GM21526 (cell line): ENCODE measurements at regions not wholly inside any gene's neighbourhood (a gene's known extent, or its start where the extent isn't known, plus 50 kb on each side); places are given as distances from the start of the nearest gene placed in this dataset.
"Not testable (repeated sequence)": the region's sequence is repeated elsewhere in the genome, so short reads cannot be mapped to it uniquely, and the experiment has no call there.

Source experiments
- ATAC-seq: cut with Tn5 transposase; IDR thresholded peaks from one replicate; pipeline ENCODE4 v1.9.1; 2021; ENCODE audit warnings: moderate library complexity; ENCODE audit not compliant: unreplicated experiment, low FRiP score

- ATAC-seq: not testable (repeated sequence)
Observed at GRCh38 chr1:843946-844345, 79.8 kb upstream of the SAMD11 start.

- no peak for ATAC-seq
Observed at GRCh38 chr1:844472-845026, 79.2 kb upstream of the SAMD11 start.

GRCh38 chr1:845641-846040 lies 78.1 kb upstream of the SAMD11 start:
- ATAC-seq: not testable (repeated sequence)

GRCh38 chr1:849873-850272 lies 73.8 kb upstream of the SAMD11 start:
- not testable (repeated sequence) for ATAC-seq

GRCh38 chr1:850318-850717 lies 73.4 kb upstream of the SAMD11 start:
- not testable (repeated sequence) for ATAC-seq

- not testable (repeated sequence) for ATAC-seq
Observed at GRCh38 chr1:851398-851797, 72.3 kb upstream of the SAMD11 start.

- ATAC-seq: not testable (repeated sequence)
Observed at GRCh38 chr1:851841-852240, 71.9 kb upstream of the SAMD11 start.

GRCh38 chr1:855202-855981 lies 68.3 kb upstream of the SAMD11 start:
- ATAC-seq: not testable (repeated sequence)

GRCh38 chr1:856541-857057 lies 67.1 kb upstream of the SAMD11 start:
- ATAC-seq: not testable (repeated sequence)

- not testable (repeated sequence) for ATAC-seq
Observed at GRCh38 chr1:857926-858648, 65.6 kb upstream of the SAMD11 start.

GRCh38 chr1:858649-859041 lies 65.1 kb upstream of the SAMD11 start:
- ATAC-seq: not testable (repeated sequence)

- not testable (repeated sequence) for ATAC-seq
Observed at GRCh38 chr1:860941-861340, 62.8 kb upstream of the SAMD11 start.

- no peak for ATAC-seq
Observed at GRCh38 chr1:861714-862113, 62.0 kb upstream of the SAMD11 start.

- not testable (repeated sequence) for ATAC-seq
Observed at GRCh38 chr1:862601-863000, 61.1 kb upstream of the SAMD11 start.

- not testable (repeated sequence) for ATAC-seq
Observed at GRCh38 chr1:865633-866032, 58.1 kb upstream of the SAMD11 start.

- ATAC-seq: no peak
Observed at GRCh38 chr1:866095-866494, 57.6 kb upstream of the SAMD11 start.

GRCh38 chr1:866631-867299 lies 57.0 kb upstream of the SAMD11 start:
- not testable (repeated sequence) for ATAC-seq

GRCh38 chr1:867550-867949 lies 56.2 kb upstream of the SAMD11 start:
- ATAC-seq: not testable (repeated sequence)

GRCh38 chr1:869499-870244 lies 54.1 kb upstream of the SAMD11 start:
- ATAC-seq: peak; percentile 52
